Gastroesophageal sphincter (tissue), 3 donors: ENCODE measurements at regions not wholly inside any gene's neighbourhood (a gene's known extent, or its start where the extent isn't known, plus 50 kb on each side); places are given as distances from the start of the nearest gene placed in this dataset.
"Not testable (repeated sequence)": the region's sequence is repeated elsewhere in the genome, so short reads cannot be mapped to it uniquely, and the experiment has no call there.

ENCODE experiments used
- CTCF ChIP-seq, 4 experiments: fragments of 200-600 bp in 2 of 4; fragments of 450-650 bp in 2 of 4; sonication (generic) in 1 of 4; IDR thresholded peaks; one replicate each; pipeline ENCODE4 v1.5.1; 2017 to 2019; ENCODE audit warnings: antibody characterized with exemption in 4 of 4, mild to moderate bottlenecking in 2 of 4, moderate library complexity in 2 of 4
- POLR2A ChIP-seq, 2 donors: fragments of 450-650 bp; IDR thresholded peaks; one replicate each; pipeline ENCODE4 v1.6.1; 2017; ENCODE audit warnings: antibody characterized with exemption in 2 of 2, mild to moderate bottlenecking in 2 of 2, moderate library complexity in 1 of 2
- POLR2AphosphoS5 ChIP-seq: sonication (generic); formaldehyde crosslinking; IDR thresholded peaks from one replicate; pipeline ENCODE4 v1.6.1; 2017; ENCODE audit warnings: antibody characterized with exemption

- not testable (repeated sequence) for TF ChIP-seq CTCF (IDR thresholded peaks at IDR 0.05); POLR2AphosphoS5; POLR2A (IDR thresholded peaks at IDR 0.05)
These were observed 87.5 kb upstream of the VSTM2A start for GRCh38 chr7:54454700-54455099.
